Osteocyte (in vitro differentiated cells): ENCODE measurements at regions not wholly inside any gene's neighbourhood (a gene's known extent, or its start where the extent isn't known, plus 50 kb on each side); places are given as distances from the start of the nearest gene placed in this dataset.

Experiments
- DNase-seq: peaks from one replicate; pipeline ENCODE4 v3.0.0; 2021; ENCODE audit warnings: mixed read lengths; ENCODE audit not compliant: unreplicated experiment; ENCODE audit errors: extremely low spot score
- H3K27ac Mint-ChIP-seq: one replicate; pipeline ENCODE4 v1.8.0; 2021; ENCODE audit warnings: mild to moderate bottlenecking, mixed read lengths; ENCODE audit not compliant: unreplicated experiment
- H3K27me3 Mint-ChIP-seq: one replicate; pipeline ENCODE4 v1.8.0; 2021; ENCODE audit warnings: mixed read lengths; ENCODE audit not compliant: unreplicated experiment
- H3K36me3 Mint-ChIP-seq: one replicate; pipeline ENCODE4 v1.8.0; 2021; ENCODE audit warnings: mixed read lengths; ENCODE audit not compliant: unreplicated experiment
- H3K4me1 Mint-ChIP-seq: one replicate; pipeline ENCODE4 v1.8.0; 2021; ENCODE audit warnings: mixed read lengths; ENCODE audit not compliant: unreplicated experiment
- H3K4me3 Mint-ChIP-seq: one replicate; pipeline ENCODE4 v1.8.0; 2021; ENCODE audit warnings: mild to moderate bottlenecking, moderate library complexity, mixed read lengths; ENCODE audit not compliant: unreplicated experiment
- H3K9me3 Mint-ChIP-seq: one replicate; pipeline ENCODE4 v1.8.0; 2021; ENCODE audit warnings: mixed read lengths; ENCODE audit not compliant: unreplicated experiment
- CTCF ChIP-seq: fragments of 200-600 bp; sonication (generic); IDR thresholded peaks from 2 replicates; pipeline ENCODE4 v1.5.0; 2021; ENCODE audit warnings: antibody characterized with exemption, mild to moderate bottlenecking, moderate library complexity

DNA sequence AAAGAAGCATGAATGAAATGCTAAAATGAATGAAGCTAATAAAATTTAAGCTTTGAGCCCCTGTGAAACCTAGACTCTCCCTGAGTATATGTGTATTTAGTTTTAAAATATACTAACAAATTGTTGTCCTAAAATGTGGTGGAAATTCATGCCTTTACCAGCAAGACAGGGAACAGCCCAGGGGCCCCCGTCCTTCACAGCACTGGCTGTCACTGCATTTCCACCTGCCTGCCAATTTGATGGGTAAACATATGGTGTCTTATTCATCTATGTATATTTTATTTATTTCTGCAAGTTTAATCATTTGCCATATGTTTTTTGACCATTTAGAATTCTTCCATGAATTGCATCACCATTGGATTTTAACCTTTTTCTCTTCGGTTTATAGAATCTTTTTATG lies 463.7 kb upstream of the NBEA start:
- TF ChIP-seq CTCF: no peak
- no peak overlapping the region for H3K27ac Mint-ChIP-seq
- H3K4me3 Mint-ChIP-seq: no peak overlapping the region
- no peaks in the 10 kb centered on the region for H3K27me3 Mint-ChIP-seq
- H3K9me3 Mint-ChIP-seq: no peaks in the 10 kb centered on the region
- DNase-seq: no peak
- H3K4me1 Mint-ChIP-seq: no peaks in the 10 kb centered on the region
- no peaks in the 10 kb centered on the region for H3K36me3 Mint-ChIP-seq

GRCh38 chr13:34502011-34502410 lies 440.1 kb upstream of the NBEA start:
- H3K27ac Mint-ChIP-seq: peak overlapping the region; percentile 80
- TF ChIP-seq CTCF: no peak
- DNase-seq: no peak
- peaks cover 18% of the 10 kb centered on the region for H3K4me1 Mint-ChIP-seq
- H3K9me3 Mint-ChIP-seq: peaks cover 3% of the 10 kb centered on the region
- no peaks in the 10 kb centered on the region for H3K27me3 Mint-ChIP-seq
- H3K36me3 Mint-ChIP-seq: no peaks in the 10 kb centered on the region
- no peak overlapping the region for H3K4me3 Mint-ChIP-seq

DNA sequence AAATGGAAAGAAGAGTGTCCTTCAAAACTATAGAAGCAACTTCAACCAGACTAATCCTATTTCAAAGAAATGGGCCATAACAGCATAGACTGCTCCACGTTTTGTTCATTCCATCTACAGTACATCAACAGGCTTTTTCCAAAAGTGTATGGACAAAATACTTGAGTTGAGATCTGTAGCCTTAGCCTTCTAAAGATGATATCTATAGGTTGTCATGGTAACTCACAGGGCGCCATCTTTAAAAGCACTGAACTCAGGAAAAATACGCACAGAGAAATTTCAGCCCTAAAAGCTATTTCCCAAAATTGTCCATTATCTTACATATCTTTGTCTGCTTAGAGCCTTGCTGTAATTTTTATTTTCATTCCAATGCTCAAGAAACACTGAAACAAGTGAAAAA lies 439.4 kb upstream of the NBEA start:
- H3K27me3 Mint-ChIP-seq: no peaks in the 10 kb centered on the region
- H3K4me1 Mint-ChIP-seq: peaks cover 18% of the 10 kb centered on the region
- H3K4me3 Mint-ChIP-seq: no peak overlapping the region
- DNase-seq: no peak
- peak overlapping the region; percentile 80 for H3K27ac Mint-ChIP-seq
- no peaks in the 10 kb centered on the region for H3K36me3 Mint-ChIP-seq
- no peak for TF ChIP-seq CTCF
- H3K9me3 Mint-ChIP-seq: peaks cover 9% of the 10 kb centered on the region

DNA sequence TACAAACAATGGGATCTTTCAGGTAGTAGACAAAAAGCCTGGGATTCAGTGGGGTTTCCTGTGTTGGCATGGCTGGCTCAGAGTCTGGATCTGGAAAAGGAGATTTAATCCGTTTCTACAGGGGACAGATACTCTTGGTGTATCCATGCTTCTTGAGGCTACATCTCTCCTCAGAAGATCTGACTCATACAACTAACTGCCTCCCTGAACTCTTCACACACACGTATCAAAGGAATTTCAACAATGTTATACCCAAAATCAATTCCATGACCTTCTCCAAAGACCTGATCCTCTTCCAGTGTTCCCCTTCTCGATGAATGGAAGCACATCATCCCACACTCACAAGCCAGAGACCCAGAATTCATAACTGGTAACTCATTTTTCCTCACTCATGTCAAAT lies 435.3 kb upstream of the NBEA start:
- H3K27me3 Mint-ChIP-seq: no peaks in the 10 kb centered on the region
- H3K36me3 Mint-ChIP-seq: no peaks in the 10 kb centered on the region
- H3K4me3 Mint-ChIP-seq: no peak overlapping the region
- no peak for TF ChIP-seq CTCF
- peaks cover 13% of the 10 kb centered on the region for H3K4me1 Mint-ChIP-seq
- peaks cover 9% of the 10 kb centered on the region for H3K9me3 Mint-ChIP-seq
- DNase-seq: no peak
- no peak overlapping the region for H3K27ac Mint-ChIP-seq

- TF ChIP-seq CTCF: no peak
- no peaks in the 10 kb centered on the region for H3K27me3 Mint-ChIP-seq
- peaks cover 9% of the 10 kb centered on the region for H3K9me3 Mint-ChIP-seq
- H3K4me1 Mint-ChIP-seq: peaks cover 4% of the 10 kb centered on the region
- DNase-seq: no peak
- H3K36me3 Mint-ChIP-seq: no peaks in the 10 kb centered on the region
- H3K27ac Mint-ChIP-seq: no peak overlapping the region
- H3K4me3 Mint-ChIP-seq: no peak overlapping the region
These were observed 434.4 kb upstream of the NBEA start for GRCh38 chr13:34507630-34508029.
